ENCODE measurements at regions not wholly inside any gene's neighbourhood (a gene's known extent, or its start where the extent isn't known, plus 50 kb on each side); places are given as distances from the start of the nearest gene placed in this dataset.
"Not testable (repeated sequence)": the region's sequence is repeated elsewhere in the genome, so short reads cannot be mapped to it uniquely, and the experiment has no call there.

GRCh38 chr5:60493372-60493771 lies 206.6 kb downstream of the DEPDC1B start:
- intact Hi-C loops (cut with DNase I) = no loop called here
- DNase-seq (ENCODE audit: missing footprints) = no peak
- ATAC-seq = no peak

- intact Hi-C loops (cut with DNase I) = no loop called here
- ATAC-seq = no peak
These were observed 207.0 kb downstream of the DEPDC1B start for GRCh38 chr5:60492958-60493357.

GRCh38 chr5:60492358-60492757 lies 207.6 kb downstream of the DEPDC1B start:
- DNase-seq (ENCODE audit: missing footprints); intact Hi-C loops (cut with DNase I); ATAC-seq: not testable (repeated sequence)

More at GRCh38 chr5:60492958-60493357, 207.0 kb downstream of the DEPDC1B start:
- no peak for DNase-seq (ENCODE audit: missing footprints)

GRCh38 chr5:60490597-60491166 lies 209.3 kb downstream of the DEPDC1B start:
- no peak for ATAC-seq

GRCh38 chr5:60489856-60490255 lies 210.1 kb downstream of the DEPDC1B start:
- intact Hi-C loops (cut with DNase I) = no loop called here
- ATAC-seq (no peak), DNase-seq (ENCODE audit: missing footprints) (no peak)

More at GRCh38 chr5:60490597-60491166, 209.3 kb downstream of the DEPDC1B start:
- DNase-seq (ENCODE audit: missing footprints) = no peak
- intact Hi-C loops (cut with DNase I) = no loop called here

- no peak for DNase-seq (ENCODE audit: missing footprints)
- ATAC-seq = no peak
- intact Hi-C loops (cut with DNase I) = no loop called here
These were observed 210.6 kb downstream of the DEPDC1B start for GRCh38 chr5:60489377-60489776.

- intact Hi-C loops (cut with DNase I) = no loop called here
- no peak for ATAC-seq
- DNase-seq (ENCODE audit: missing footprints) = no peak
These were observed 211.4 kb downstream of the DEPDC1B start for GRCh38 chr5:60488466-60489130.

GRCh38 chr5:60487885-60488442 lies 212.0 kb downstream of the DEPDC1B start:
- intact Hi-C loops (cut with DNase I) = no loop called here

GRCh38 chr5:60487476-60487875 lies 212.5 kb downstream of the DEPDC1B start:
- DNase-seq (ENCODE audit: missing footprints) (no peak), ATAC-seq (no peak)
- intact Hi-C loops (cut with DNase I) = no loop called here

More at GRCh38 chr5:60487885-60488442, 212.0 kb downstream of the DEPDC1B start:
- ATAC-seq = no peak
- no peak for DNase-seq (ENCODE audit: missing footprints)

- DNase-seq (ENCODE audit: missing footprints) (no peak), ATAC-seq (no peak)
- intact Hi-C loops (cut with DNase I) = no loop called here
These were observed 214.6 kb downstream of the DEPDC1B start for GRCh38 chr5:60485361-60485760.

- intact Hi-C loops (cut with DNase I) = no loop called here
- ATAC-seq = no peak
- DNase-seq (ENCODE audit: missing footprints) = no peak
These were observed 216.9 kb downstream of the DEPDC1B start for GRCh38 chr5:60483050-60483449.

- no peak for ATAC-seq
- DNase-seq (ENCODE audit: missing footprints) = no peak
- intact Hi-C loops (cut with DNase I) = no loop called here
These were observed 217.7 kb downstream of the DEPDC1B start for GRCh38 chr5:60482301-60482700.

- ATAC-seq (no peak), DNase-seq (ENCODE audit: missing footprints) (no peak)
- intact Hi-C loops (cut with DNase I) = no loop called here
These were observed 220.4 kb downstream of the DEPDC1B start for GRCh38 chr5:60479542-60479941.

GRCh38 chr5:60477849-60478248 lies 222.1 kb downstream of the DEPDC1B start:
- ATAC-seq = no peak

GRCh38 chr5:60473654-60474053 lies 226.3 kb downstream of the DEPDC1B start:
- intact Hi-C loops (cut with DNase I) = no loop called here
- ATAC-seq = no peak
- DNase-seq (ENCODE audit: missing footprints) = no peak

More at GRCh38 chr5:60477849-60478248, 222.1 kb downstream of the DEPDC1B start:
- DNase-seq (ENCODE audit: missing footprints) = no peak
- intact Hi-C loops (cut with DNase I) = no loop called here

GRCh38 chr5:60473027-60473426 lies 226.9 kb downstream of the DEPDC1B start:
- DNase-seq (ENCODE audit: missing footprints); ATAC-seq; intact Hi-C loops (cut with DNase I): not testable (repeated sequence)

GRCh38 chr5:60470881-60471280 lies 229.1 kb downstream of the DEPDC1B start:
- ATAC-seq (no peak), DNase-seq (ENCODE audit: missing footprints) (no peak)
- intact Hi-C loops (cut with DNase I) = no loop called here

- ATAC-seq (no peak), DNase-seq (ENCODE audit: missing footprints) (no peak)
- intact Hi-C loops (cut with DNase I) = no loop called here
These were observed 230.7 kb downstream of the DEPDC1B start for GRCh38 chr5:60469286-60469685.

GRCh38 chr5:60463179-60463868 lies 236.6 kb downstream of the DEPDC1B start:
- peak; percentile 13 for ATAC-seq
- no peak for DNase-seq (ENCODE audit: missing footprints)
- intact Hi-C loops (cut with DNase I) = no loop called here

- intact Hi-C loops (cut with DNase I) = no loop called here
These were observed 241.3 kb downstream of the DEPDC1B start for GRCh38 chr5:60458666-60459065.

More at GRCh38 chr5:60458666-60459065, 241.3 kb downstream of the DEPDC1B start:
- no peak for ATAC-seq
- no peak for DNase-seq (ENCODE audit: missing footprints)

Measured in Right ventricle myocardium inferior (tissue), 1 donor.